GM23338 (cell line): ENCODE measurements at regions not wholly inside any gene's neighbourhood (a gene's known extent, or its start where the extent isn't known, plus 50 kb on each side); places are given as distances from the start of the nearest gene placed in this dataset.

Experiments
- ATAC-seq: fragments of 200-7000 bp; cut with Tn5 transposase; 3 replicates; pipeline ENCODE4 v1.9.1; 2020
- DNase-seq: peaks from one replicate; pipeline ENCODE4 v3.0.0-alpha.2; 2015; ENCODE audit warnings: low spot score
- H2AFZ ChIP-seq: fragments of 200-600 bp; sonication (generic); 2 replicates; pipeline ENCODE4 v1.8.0; 2016; ENCODE audit warnings: antibody characterized with exemption, mild to moderate bottlenecking, moderate library complexity
- H3F3A ChIP-seq: fragments of 200-600 bp; sonication (generic); replicated peaks from 2 replicates; pipeline ENCODE4 v1.8.0; 2017; ENCODE audit warnings: antibody characterized with exemption, mixed run types, low read depth
- H3K27ac ChIP-seq: fragments of 200-600 bp; sonication (generic); 2 replicates; pipeline ENCODE4 v1.6.1; 2016; ENCODE audit warnings: low read depth
- H3K27me3 ChIP-seq: fragments of 200-600 bp; sonication (generic); 2 replicates; pipeline ENCODE4 v1.8.0; 2016; ENCODE audit warnings: mild to moderate bottlenecking, mixed run types, moderate library complexity; ENCODE audit not compliant: insufficient read depth
- H3K36me3 ChIP-seq: fragments of 200-600 bp; sonication (generic); 2 replicates; pipeline ENCODE4 v1.8.0; 2016; ENCODE audit warnings: mild to moderate bottlenecking; ENCODE audit not compliant: insufficient read depth
- H3K4me1 ChIP-seq: fragments of 200-600 bp; sonication (generic); 2 replicates; pipeline ENCODE4 v1.8.0; 2016; ENCODE audit warnings: mild to moderate bottlenecking, moderate library complexity; ENCODE audit not compliant: insufficient read depth
- H3K4me2 ChIP-seq: fragments of 200-600 bp; sonication (generic); 2 replicates; pipeline ENCODE4 v1.7.1; 2017; ENCODE audit warnings: mixed run types
- H3K4me3 ChIP-seq: fragments of 200-600 bp; sonication (generic); 2 replicates; pipeline ENCODE4 v1.6.1; 2016; ENCODE audit warnings: mixed run types
- H3K79me2 ChIP-seq: fragments of 200-600 bp; sonication (generic); replicated peaks from 2 replicates; pipeline ENCODE4 v1.8.0; 2017; ENCODE audit warnings: mild to moderate bottlenecking; ENCODE audit not compliant: insufficient read depth
- H3K9me2 ChIP-seq: fragments of 200-600 bp; sonication (generic); 2 replicates; pipeline ENCODE4 v1.8.0; 2017; ENCODE audit not compliant: insufficient read depth
- H4K20me1 ChIP-seq: fragments of 200-600 bp; sonication (generic); replicated peaks from 2 replicates; pipeline ENCODE4 v1.8.0; 2017; ENCODE audit warnings: mild to moderate bottlenecking; ENCODE audit not compliant: insufficient read depth
- H3K27ac Mint-ChIP-seq: 2 replicates; pipeline ENCODE4 v1.8.0; 2020; ENCODE audit warnings: inconsistent platforms, mild to moderate bottlenecking, moderate library complexity, mixed read lengths
- H3K27me3 Mint-ChIP-seq: 3 replicates; pipeline ENCODE4 v1.8.0; 2022; ENCODE audit warnings: low read depth, mild to moderate bottlenecking, moderate library complexity, mixed read lengths, inconsistent platforms; ENCODE audit not compliant: insufficient read depth, poor library complexity
- H3K36me3 Mint-ChIP-seq: 3 replicates; pipeline ENCODE4 v1.8.0; 2021; ENCODE audit warnings: low read depth, mild to moderate bottlenecking, inconsistent platforms, moderate library complexity, mixed read lengths
- H3K4me1 Mint-ChIP-seq: 3 replicates; pipeline ENCODE4 v1.8.0; 2020; ENCODE audit warnings: mild to moderate bottlenecking, inconsistent platforms, mixed read lengths
- H3K4me3 Mint-ChIP-seq: 3 replicates; pipeline ENCODE4 v1.8.0; 2021; ENCODE audit warnings: moderate library complexity, mild to moderate bottlenecking, inconsistent platforms, mixed read lengths
- H3K9me3 Mint-ChIP-seq: 3 replicates; pipeline ENCODE4 v1.8.0; 2020; ENCODE audit warnings: moderate library complexity, mild to moderate bottlenecking, inconsistent platforms, mixed read lengths
- EZH2 ChIP-seq: fragments of 200-600 bp; sonication (generic); IDR thresholded peaks from one replicate; pipeline ENCODE4 v1.8.0; 2017; ENCODE audit warnings: antibody characterized with exemption, mild to moderate bottlenecking, low read depth; ENCODE audit not compliant: unreplicated experiment
- JUNB ChIP-seq: IDR thresholded peaks from one replicate; pipeline ENCODE4 v1.6.1; 2016; ENCODE audit warnings: antibody characterized with exemption; ENCODE audit not compliant: unreplicated experiment
- POLR2AphosphoS5 ChIP-seq: IDR thresholded peaks from 2 replicates; pipeline ENCODE4 v1.6.1; 2016; ENCODE audit warnings: antibody characterized with exemption, low read depth
- STAT1 ChIP-seq: IDR thresholded peaks from one replicate; pipeline ENCODE4 v1.6.1; 2016; ENCODE audit warnings: antibody characterized with exemption; ENCODE audit not compliant: unreplicated experiment
- ZNF114 ChIP-seq: fragments of 250-450 bp; sonication (Bioruptor Pico); IDR thresholded peaks from 2 replicates; pipeline ENCODE4 v1.5.0; 2020; ENCODE audit warnings: mild to moderate bottlenecking, moderate library complexity
- ZNF331 ChIP-seq: fragments of 250-450 bp; sonication (Bioruptor Pico); IDR thresholded peaks from 2 replicates; pipeline ENCODE4 v1.5.0; 2020; ENCODE audit warnings: low read depth, mild to moderate bottlenecking, moderate library complexity
- TF ChIP-seq, protein P1 (sequence below): fragments of 250-450 bp; sonication (Bioruptor Pico); IDR thresholded peaks from 2 replicates; pipeline ENCODE4 v1.5.0; 2020; ENCODE audit warnings: mild to moderate bottlenecking, moderate library complexity
- TF ChIP-seq, protein P2 (sequence below): IDR thresholded peaks from 2 replicates; pipeline ENCODE4 v1.6.1; 2016; ENCODE audit warnings: antibody characterized with exemption

DNA sequence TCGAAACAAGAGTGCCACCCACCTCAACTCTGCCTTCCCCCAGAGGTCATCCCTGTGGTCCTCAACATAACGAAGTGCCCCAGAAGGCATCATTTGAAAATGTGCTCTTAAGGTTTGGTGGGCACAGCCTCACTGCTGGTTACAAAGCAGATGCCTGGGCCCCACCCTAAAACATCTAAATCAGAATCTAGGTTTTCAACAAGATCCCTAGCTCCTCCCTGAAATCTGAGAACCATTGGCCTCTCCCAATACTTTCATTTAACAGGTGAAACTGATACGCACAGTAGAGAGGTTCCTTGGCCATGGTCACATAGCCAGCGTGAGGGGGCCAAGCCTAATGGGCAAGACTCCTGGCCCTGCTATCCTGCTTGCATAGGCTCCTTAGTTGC is 376.2 kb upstream of the CLINT1 start (continued):
- TF ChIP-seq, protein P1, sequence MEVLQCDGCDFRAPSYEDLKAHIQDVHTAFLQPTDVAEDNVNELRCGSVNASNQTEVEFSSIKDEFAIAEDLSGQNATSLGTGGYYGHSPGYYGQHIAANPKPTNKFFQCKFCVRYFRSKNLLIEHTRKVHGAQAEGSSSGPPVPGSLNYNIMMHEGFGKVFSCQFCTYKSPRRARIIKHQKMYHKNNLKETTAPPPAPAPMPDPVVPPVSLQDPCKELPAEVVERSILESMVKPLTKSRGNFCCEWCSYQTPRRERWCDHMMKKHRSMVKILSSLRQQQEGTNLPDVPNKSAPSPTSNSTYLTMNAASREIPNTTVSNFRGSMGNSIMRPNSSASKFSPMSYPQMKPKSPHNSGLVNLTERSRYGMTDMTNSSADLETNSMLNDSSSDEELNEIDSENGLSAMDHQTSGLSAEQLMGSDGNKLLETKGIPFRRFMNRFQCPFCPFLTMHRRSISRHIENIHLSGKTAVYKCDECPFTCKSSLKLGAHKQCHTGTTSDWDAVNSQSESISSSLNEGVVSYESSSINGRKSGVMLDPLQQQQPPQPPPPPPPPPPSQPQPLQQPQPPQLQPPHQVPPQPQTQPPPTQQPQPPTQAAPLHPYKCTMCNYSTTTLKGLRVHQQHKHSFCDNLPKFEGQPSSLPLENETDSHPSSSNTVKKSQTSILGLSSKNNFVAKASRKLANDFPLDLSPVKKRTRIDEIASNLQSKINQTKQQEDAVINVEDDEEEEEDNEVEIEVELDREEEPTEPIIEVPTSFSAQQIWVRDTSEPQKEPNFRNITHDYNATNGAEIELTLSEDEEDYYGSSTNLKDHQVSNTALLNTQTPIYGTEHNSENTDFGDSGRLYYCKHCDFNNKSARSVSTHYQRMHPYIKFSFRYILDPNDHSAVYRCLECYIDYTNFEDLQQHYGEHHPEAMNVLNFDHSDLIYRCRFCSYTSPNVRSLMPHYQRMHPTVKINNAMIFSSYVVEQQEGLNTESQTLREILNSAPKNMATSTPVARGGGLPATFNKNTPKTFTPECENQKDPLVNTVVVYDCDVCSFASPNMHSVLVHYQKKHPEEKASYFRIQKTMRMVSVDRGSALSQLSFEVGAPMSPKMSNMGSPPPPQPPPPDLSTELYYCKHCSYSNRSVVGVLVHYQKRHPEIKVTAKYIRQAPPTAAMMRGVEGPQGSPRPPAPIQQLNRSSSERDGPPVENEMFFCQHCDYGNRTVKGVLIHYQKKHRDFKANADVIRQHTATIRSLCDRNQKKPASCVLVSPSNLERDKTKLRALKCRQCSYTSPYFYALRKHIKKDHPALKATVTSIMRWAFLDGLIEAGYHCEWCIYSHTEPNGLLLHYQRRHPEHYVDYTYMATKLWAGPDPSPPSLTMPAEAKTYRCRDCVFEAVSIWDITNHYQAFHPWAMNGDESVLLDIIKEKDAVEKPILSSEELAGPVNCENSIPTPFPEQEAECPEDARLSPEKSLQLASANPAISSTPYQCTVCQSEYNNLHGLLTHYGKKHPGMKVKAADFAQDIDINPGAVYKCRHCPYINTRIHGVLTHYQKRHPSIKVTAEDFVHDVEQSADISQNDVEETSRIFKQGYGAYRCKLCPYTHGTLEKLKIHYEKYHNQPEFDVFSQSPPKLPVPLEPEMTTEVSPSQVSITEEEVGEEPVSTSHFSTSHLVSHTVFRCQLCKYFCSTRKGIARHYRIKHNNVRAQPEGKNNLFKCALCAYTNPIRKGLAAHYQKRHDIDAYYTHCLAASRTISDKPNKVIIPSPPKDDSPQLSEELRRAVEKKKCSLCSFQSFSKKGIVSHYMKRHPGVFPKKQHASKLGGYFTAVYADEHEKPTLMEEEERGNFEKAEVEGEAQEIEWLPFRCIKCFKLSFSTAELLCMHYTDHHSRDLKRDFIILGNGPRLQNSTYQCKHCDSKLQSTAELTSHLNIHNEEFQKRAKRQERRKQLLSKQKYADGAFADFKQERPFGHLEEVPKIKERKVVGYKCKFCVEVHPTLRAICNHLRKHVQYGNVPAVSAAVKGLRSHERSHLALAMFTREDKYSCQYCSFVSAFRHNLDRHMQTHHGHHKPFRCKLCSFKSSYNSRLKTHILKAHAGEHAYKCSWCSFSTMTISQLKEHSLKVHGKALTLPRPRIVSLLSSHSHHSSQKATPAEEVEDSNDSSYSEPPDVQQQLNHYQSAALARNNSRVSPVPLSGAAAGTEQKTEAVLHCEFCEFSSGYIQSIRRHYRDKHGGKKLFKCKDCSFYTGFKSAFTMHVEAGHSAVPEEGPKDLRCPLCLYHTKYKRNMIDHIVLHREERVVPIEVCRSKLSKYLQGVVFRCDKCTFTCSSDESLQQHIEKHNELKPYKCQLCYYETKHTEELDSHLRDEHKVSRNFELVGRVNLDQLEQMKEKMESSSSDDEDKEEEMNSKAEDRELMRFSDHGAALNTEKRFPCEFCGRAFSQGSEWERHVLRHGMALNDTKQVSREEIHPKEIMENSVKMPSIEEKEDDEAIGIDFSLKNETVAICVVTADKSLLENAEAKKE (CRISPR knock-in tag) = no peak
- no peak for TF ChIP-seq STAT1
- TF ChIP-seq POLR2AphosphoS5 = no peak
- TF ChIP-seq JUNB = no peak

DNA sequence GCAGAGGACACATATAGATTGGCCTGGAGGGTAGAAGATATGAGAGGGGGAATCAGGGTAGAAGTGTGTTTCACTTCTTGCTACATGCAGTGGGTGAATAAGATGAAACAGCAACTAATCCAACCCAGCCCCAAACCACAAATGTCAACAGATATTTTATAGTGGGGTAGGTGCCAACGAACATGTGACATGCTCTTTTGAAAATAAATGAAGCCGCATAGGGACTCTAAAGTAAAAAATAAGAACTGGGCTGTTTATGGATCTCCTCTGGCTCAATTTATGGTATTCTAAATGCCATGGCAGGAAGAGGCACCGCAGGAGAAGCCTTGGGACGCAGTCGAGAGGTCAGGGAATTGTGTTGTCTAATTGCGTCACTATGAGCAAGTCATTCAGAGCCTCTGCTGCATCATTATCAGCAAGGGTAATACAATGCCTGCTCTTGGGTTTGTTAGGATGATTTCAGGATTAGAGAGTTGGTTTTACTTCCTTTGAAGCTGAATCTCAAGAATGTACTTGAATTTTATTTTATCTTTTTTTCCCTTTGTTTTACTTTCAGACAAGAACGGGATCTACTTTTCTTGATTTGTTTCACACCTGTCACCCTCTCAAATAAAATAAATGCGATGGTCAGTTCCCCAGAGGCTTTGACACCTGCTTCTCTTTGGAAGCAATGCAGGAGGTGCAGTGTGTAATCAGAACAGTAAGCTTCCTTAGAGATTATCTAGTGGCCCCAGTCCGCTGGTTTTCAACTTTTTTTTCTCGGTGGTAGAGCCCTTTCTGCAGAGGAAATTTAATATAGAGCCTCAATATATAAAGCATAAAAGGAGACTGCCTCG is 375.6 kb upstream of the CLINT1 start:
- Mint-ChIP-seq H3K4me3 (no peak overlapping the region), H3K4me1 (peaks cover 3% of the 10 kb centered on the region; the same call in 2 of the 3 replicates), H3K27ac (peak overlapping the region; percentile 61), H3K9me3 (no peaks in the 10 kb centered on the region), H3K27me3 (peaks cover 2% of the 10 kb centered on the region), H3K36me3 (no peaks in the 10 kb centered on the region)
- Histone ChIP-seq H3K27ac (no peak overlapping the region), H3K27me3 (no peaks in the 10 kb centered on the region), H3K4me1 (no peaks in the 10 kb centered on the region), H4K20me1 (no peaks in the 10 kb centered on the region), H3K4me3 (no peak overlapping the region), H3F3A (no peaks in the 10 kb centered on the region), H2AFZ (no peak overlapping the region), H3K79me2 (no peaks in the 10 kb centered on the region), H3K4me2 (no peak overlapping the region), H3K36me3 (no peaks in the 10 kb centered on the region), H3K9me2 (no peaks in the 10 kb centered on the region)
- no peak for DNase-seq
- no peak for ATAC-seq
- TF ChIP-seq STAT1 (no peak), EZH2 (no peak), ZNF331 (CRISPR knock-in tag) (no peak), ZNF114 (CRISPR knock-in tag) (no peak), JUNB (no peak)
- TF ChIP-seq, protein P1 (CRISPR knock-in tag) = no peak
- TF ChIP-seq, protein P2, sequence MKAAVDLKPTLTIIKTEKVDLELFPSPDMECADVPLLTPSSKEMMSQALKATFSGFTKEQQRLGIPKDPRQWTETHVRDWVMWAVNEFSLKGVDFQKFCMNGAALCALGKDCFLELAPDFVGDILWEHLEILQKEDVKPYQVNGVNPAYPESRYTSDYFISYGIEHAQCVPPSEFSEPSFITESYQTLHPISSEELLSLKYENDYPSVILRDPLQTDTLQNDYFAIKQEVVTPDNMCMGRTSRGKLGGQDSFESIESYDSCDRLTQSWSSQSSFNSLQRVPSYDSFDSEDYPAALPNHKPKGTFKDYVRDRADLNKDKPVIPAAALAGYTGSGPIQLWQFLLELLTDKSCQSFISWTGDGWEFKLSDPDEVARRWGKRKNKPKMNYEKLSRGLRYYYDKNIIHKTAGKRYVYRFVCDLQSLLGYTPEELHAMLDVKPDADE = no peak
